ENCODE measurements at regions not wholly inside any gene's neighbourhood (a gene's known extent, or its start where the extent isn't known, plus 50 kb on each side); places are given as distances from the start of the nearest gene placed in this dataset.

- Histone ChIP-seq H3K4me3 (ENCODE audit: low read depth in 1 of 5, low read length in 5 of 5) (no peak overlapping the region), H3K9ac (ENCODE audit: low read length in 5 of 5) (no peak overlapping the region), H3K27me3 (ENCODE audit: control insufficient read depth in 5 of 5, insufficient read depth in 4 of 5, low read length in 5 of 5) (no peaks in the 10 kb centered on the region), H3K36me3 (ENCODE audit: control insufficient read depth in 5 of 5, insufficient read depth in 5 of 5, low read length in 5 of 5) (no peaks in the 10 kb centered on the region), H3K9me3 (ENCODE audit: control insufficient read depth in 5 of 5, low read length in 5 of 5) (no peaks in the 10 kb centered on the region), H3K27ac (ENCODE audit: low read depth, low read length) (no peak overlapping the region), H3K4me1 (ENCODE audit: control insufficient read depth in 5 of 5, insufficient read depth in 5 of 5, low read length in 5 of 5) (peaks cover 0 to 4% (median 0%) of the 10 kb centered on the region in 5 donors)
Measured at GRCh38 chr10:27451054-27451453, 53.0 kb upstream of the RAB18 start.

- no peaks in the 10 kb centered on the region for H3K9me3 ChIP-seq (ENCODE audit: control insufficient read depth in 5 of 5, low read length in 5 of 5)
- H3K9ac ChIP-seq (ENCODE audit: low read length in 5 of 5) = no peak overlapping the region
- H3K27ac ChIP-seq (ENCODE audit: low read depth, low read length) = no peak overlapping the region
- H3K4me3 ChIP-seq (ENCODE audit: low read depth in 1 of 5, low read length in 5 of 5) = no peak overlapping the region
- no peaks in the 10 kb centered on the region for H3K27me3 ChIP-seq (ENCODE audit: control insufficient read depth in 5 of 5, insufficient read depth in 4 of 5, low read length in 5 of 5)
- H3K4me1 ChIP-seq (ENCODE audit: control insufficient read depth in 5 of 5, insufficient read depth in 5 of 5, low read length in 5 of 5) = peaks cover 0 to 4% (median 0%) of the 10 kb centered on the region in 5 donors
- no peaks in the 10 kb centered on the region for H3K36me3 ChIP-seq (ENCODE audit: control insufficient read depth in 5 of 5, insufficient read depth in 5 of 5, low read length in 5 of 5)
Measured at GRCh38 chr10:27450225-27450624, 53.9 kb upstream of the RAB18 start.

GRCh38 chr10:27449571-27449970 lies 54.5 kb upstream of the RAB18 start:
- no peaks in the 10 kb centered on the region for H3K27me3 ChIP-seq (ENCODE audit: control insufficient read depth in 5 of 5, insufficient read depth in 4 of 5, low read length in 5 of 5)

GRCh38 chr10:27448921-27449320 lies 55.2 kb upstream of the RAB18 start:
- Histone ChIP-seq H3K4me1 (ENCODE audit: control insufficient read depth in 5 of 5, insufficient read depth in 5 of 5, low read length in 5 of 5) (peaks cover 0 to 4% (median 0%) of the 10 kb centered on the region in 5 donors), H3K4me3 (ENCODE audit: low read depth in 1 of 5, low read length in 5 of 5) (no peak overlapping the region), H3K9ac (ENCODE audit: low read length in 5 of 5) (no peak overlapping the region), H3K36me3 (ENCODE audit: control insufficient read depth in 5 of 5, insufficient read depth in 5 of 5, low read length in 5 of 5) (no peaks in the 10 kb centered on the region), H3K27me3 (ENCODE audit: control insufficient read depth in 5 of 5, insufficient read depth in 4 of 5, low read length in 5 of 5) (no peaks in the 10 kb centered on the region), H3K9me3 (ENCODE audit: control insufficient read depth in 5 of 5, low read length in 5 of 5) (no peaks in the 10 kb centered on the region), H3K27ac (ENCODE audit: low read depth, low read length) (no peak overlapping the region)

More at GRCh38 chr10:27449571-27449970, 54.5 kb upstream of the RAB18 start:
- Histone ChIP-seq H3K9ac (ENCODE audit: low read length in 5 of 5) (no peak overlapping the region), H3K9me3 (ENCODE audit: control insufficient read depth in 5 of 5, low read length in 5 of 5) (no peaks in the 10 kb centered on the region), H3K36me3 (ENCODE audit: control insufficient read depth in 5 of 5, insufficient read depth in 5 of 5, low read length in 5 of 5) (no peaks in the 10 kb centered on the region), H3K4me3 (ENCODE audit: low read depth in 1 of 5, low read length in 5 of 5) (no peak overlapping the region), H3K27ac (ENCODE audit: low read depth, low read length) (no peak overlapping the region), H3K4me1 (ENCODE audit: control insufficient read depth in 5 of 5, insufficient read depth in 5 of 5, low read length in 5 of 5) (peaks cover 0 to 4% (median 0%) of the 10 kb centered on the region in 5 donors)

- Histone ChIP-seq H3K9ac (ENCODE audit: low read length in 5 of 5) (no peak overlapping the region), H3K36me3 (ENCODE audit: control insufficient read depth in 5 of 5, insufficient read depth in 5 of 5, low read length in 5 of 5) (no peaks in the 10 kb centered on the region), H3K27me3 (ENCODE audit: control insufficient read depth in 5 of 5, insufficient read depth in 4 of 5, low read length in 5 of 5) (no peaks in the 10 kb centered on the region), H3K27ac (ENCODE audit: low read depth, low read length) (no peak overlapping the region), H3K4me3 (ENCODE audit: low read depth in 1 of 5, low read length in 5 of 5) (no peak overlapping the region), H3K9me3 (ENCODE audit: control insufficient read depth in 5 of 5, low read length in 5 of 5) (no peaks in the 10 kb centered on the region), H3K4me1 (ENCODE audit: control insufficient read depth in 5 of 5, insufficient read depth in 5 of 5, low read length in 5 of 5) (peaks cover 0 to 4% (median 0%) of the 10 kb centered on the region in 5 donors)
Measured at GRCh38 chr10:27447540-27447939, 56.6 kb upstream of the RAB18 start.

- Histone ChIP-seq H3K4me3 (ENCODE audit: low read depth in 1 of 5, low read length in 5 of 5) (peak overlapping the region in 1 of 5 donors; percentile 29), H3K27ac (ENCODE audit: low read depth, low read length) (no peak overlapping the region), H3K36me3 (ENCODE audit: control insufficient read depth in 5 of 5, insufficient read depth in 5 of 5, low read length in 5 of 5) (no peaks in the 10 kb centered on the region), H3K4me1 (ENCODE audit: control insufficient read depth in 5 of 5, insufficient read depth in 5 of 5, low read length in 5 of 5) (peaks cover 0 to 4% (median 0%) of the 10 kb centered on the region in 5 donors), H3K9me3 (ENCODE audit: control insufficient read depth in 5 of 5, low read length in 5 of 5) (no peaks in the 10 kb centered on the region), H3K27me3 (ENCODE audit: control insufficient read depth in 5 of 5, insufficient read depth in 4 of 5, low read length in 5 of 5) (no peaks in the 10 kb centered on the region), H3K9ac (ENCODE audit: low read length in 5 of 5) (no peak overlapping the region)
Measured at GRCh38 chr10:27446091-27446918, 57.8 kb upstream of the RAB18 start.

- Histone ChIP-seq H3K4me3 (ENCODE audit: low read depth in 1 of 5, low read length in 5 of 5) (no peak overlapping the region), H3K27ac (ENCODE audit: low read depth, low read length) (no peak overlapping the region), H3K4me1 (ENCODE audit: control insufficient read depth in 5 of 5, insufficient read depth in 5 of 5, low read length in 5 of 5) (peaks cover 0 to 4% (median 0%) of the 10 kb centered on the region in 5 donors), H3K36me3 (ENCODE audit: control insufficient read depth in 5 of 5, insufficient read depth in 5 of 5, low read length in 5 of 5) (no peaks in the 10 kb centered on the region), H3K9ac (ENCODE audit: low read length in 5 of 5) (no peak overlapping the region), H3K27me3 (ENCODE audit: control insufficient read depth in 5 of 5, insufficient read depth in 4 of 5, low read length in 5 of 5) (no peaks in the 10 kb centered on the region), H3K9me3 (ENCODE audit: control insufficient read depth in 5 of 5, low read length in 5 of 5) (no peaks in the 10 kb centered on the region)
Measured at GRCh38 chr10:27445070-27445469, 59.0 kb upstream of the RAB18 start.

GRCh38 chr10:27440478-27440877 lies 63.6 kb upstream of the RAB18 start:
- Histone ChIP-seq H3K4me3 (ENCODE audit: low read depth in 1 of 5, low read length in 5 of 5) (no peak overlapping the region), H3K36me3 (ENCODE audit: control insufficient read depth in 5 of 5, insufficient read depth in 5 of 5, low read length in 5 of 5) (no peaks in the 10 kb centered on the region), H3K27ac (ENCODE audit: low read depth, low read length) (no peak overlapping the region), H3K9ac (ENCODE audit: low read length in 5 of 5) (no peak overlapping the region), H3K9me3 (ENCODE audit: control insufficient read depth in 5 of 5, low read length in 5 of 5) (no peaks in the 10 kb centered on the region), H3K4me1 (ENCODE audit: control insufficient read depth in 5 of 5, insufficient read depth in 5 of 5, low read length in 5 of 5) (no peaks in the 10 kb centered on the region), H3K27me3 (ENCODE audit: control insufficient read depth in 5 of 5, insufficient read depth in 4 of 5, low read length in 5 of 5) (no peaks in the 10 kb centered on the region)

GRCh38 chr10:27440021-27440420 lies 64.1 kb upstream of the RAB18 start:
- no peaks in the 10 kb centered on the region for H3K36me3 ChIP-seq (ENCODE audit: control insufficient read depth in 5 of 5, insufficient read depth in 5 of 5, low read length in 5 of 5)
- no peaks in the 10 kb centered on the region for H3K27me3 ChIP-seq (ENCODE audit: control insufficient read depth in 5 of 5, insufficient read depth in 4 of 5, low read length in 5 of 5)
- H3K4me3 ChIP-seq (ENCODE audit: low read depth in 1 of 5, low read length in 5 of 5) = no peak overlapping the region
- no peak overlapping the region for H3K9ac ChIP-seq (ENCODE audit: low read length in 5 of 5)
- no peak overlapping the region for H3K27ac ChIP-seq (ENCODE audit: low read depth, low read length)
- H3K4me1 ChIP-seq (ENCODE audit: control insufficient read depth in 5 of 5, insufficient read depth in 5 of 5, low read length in 5 of 5) = no peaks in the 10 kb centered on the region
- H3K9me3 ChIP-seq (ENCODE audit: control insufficient read depth in 5 of 5, low read length in 5 of 5) = no peaks in the 10 kb centered on the region

GRCh38 chr10:27439101-27439500 lies 65.0 kb upstream of the RAB18 start:
- Histone ChIP-seq H3K4me3 (ENCODE audit: low read depth in 1 of 5, low read length in 5 of 5) (no peak overlapping the region), H3K27me3 (ENCODE audit: control insufficient read depth in 5 of 5, insufficient read depth in 4 of 5, low read length in 5 of 5) (no peaks in the 10 kb centered on the region), H3K36me3 (ENCODE audit: control insufficient read depth in 5 of 5, insufficient read depth in 5 of 5, low read length in 5 of 5) (no peaks in the 10 kb centered on the region), H3K9me3 (ENCODE audit: control insufficient read depth in 5 of 5, low read length in 5 of 5) (no peaks in the 10 kb centered on the region), H3K27ac (ENCODE audit: low read depth, low read length) (no peak overlapping the region), H3K4me1 (ENCODE audit: control insufficient read depth in 5 of 5, insufficient read depth in 5 of 5, low read length in 5 of 5) (no peaks in the 10 kb centered on the region), H3K9ac (ENCODE audit: low read length in 5 of 5) (no peak overlapping the region)
